CD14-positive monocyte (primary cell): ENCODE measurements at regions not wholly inside any gene's neighbourhood (a gene's known extent, or its start where the extent isn't known, plus 50 kb on each side); places are given as distances from the start of the nearest gene placed in this dataset.

Source experiments
- DNase-seq, 3 donors: peaks; one replicate each; pipeline ENCODE4 v3.0.0-alpha.2; 2011 to 2022
- H2AFZ ChIP-seq: 2 replicates; pipeline ENCODE4 v1.6.0; 2012; ENCODE audit warnings: mild to moderate bottlenecking, low read depth, low read length, inconsistent platforms; ENCODE audit not compliant: insufficient read depth, poor library complexity, severe bottlenecking
- H3K27ac ChIP-seq, 2 donors: 1 replicate in 1 of 2; 2 replicates in 1 of 2; pipeline ENCODE4 v1.5.1; 2012 to 2013; ENCODE audit warnings: low read length in 2 of 2, control low read depth in 1 of 2, inconsistent platforms in 1 of 2, low read depth in 1 of 2, mild to moderate bottlenecking in 1 of 2
- H3K27me3 ChIP-seq, 2 donors: one replicate each; pipeline versions ENCODE4 v1.6.0 to v1.6.1; 2011 to 2013; ENCODE audit warnings: low read length in 2 of 2; ENCODE audit not compliant: control insufficient read depth in 2 of 2, insufficient read depth in 2 of 2
- H3K36me3 ChIP-seq, 2 donors: replicated peaks in 1 of 2; 1 replicate in 1 of 2; 2 replicates in 1 of 2; pipeline versions ENCODE4 v1.5.1 to v1.6.1; 2012 to 2013; ENCODE audit warnings: low read length in 2 of 2, control low read depth in 1 of 2, inconsistent platforms in 1 of 2, mild to moderate bottlenecking in 1 of 2; ENCODE audit not compliant: insufficient read depth in 2 of 2, control insufficient read depth in 1 of 2
- H3K4me1 ChIP-seq, 2 donors: 1 replicate in 1 of 2; 2 replicates in 1 of 2; pipeline versions ENCODE4 v1.5.1 to v1.6.1; 2012 to 2013; ENCODE audit warnings: low read length in 2 of 2, control low read depth in 1 of 2, inconsistent platforms in 1 of 2, mild to moderate bottlenecking in 1 of 2, moderate library complexity in 1 of 2; ENCODE audit not compliant: insufficient read depth in 2 of 2, control insufficient read depth in 1 of 2
- H3K4me2 ChIP-seq: replicated peaks from 2 replicates; pipeline ENCODE3; 2012; ENCODE audit warnings: low read length, moderate library complexity, mild to moderate bottlenecking; ENCODE audit not compliant: poor library complexity, severe bottlenecking; ENCODE audit errors: extremely low read depth
- H3K4me3 ChIP-seq, 3 experiments: fragments of 200-600 bp in 1 of 3; sonication (generic) in 1 of 3; replicated peaks in 1 of 3; 1 replicate in 2 of 3; 2 replicates in 1 of 3; pipeline ENCODE4 v1.5.1; 2011 to 2013; ENCODE audit warnings: low read length in 3 of 3, mild to moderate bottlenecking in 3 of 3, control low read depth in 2 of 3, low read depth in 2 of 3, inconsistent platforms in 1 of 3, moderate library complexity in 1 of 3
- H3K79me2 ChIP-seq: 2 replicates; pipeline ENCODE4 v1.6.0; 2012; ENCODE audit warnings: mild to moderate bottlenecking, control low read depth, inconsistent platforms, low read length, moderate library complexity; ENCODE audit not compliant: insufficient read depth
- H3K9ac ChIP-seq: 2 replicates; pipeline ENCODE4 v1.6.0; 2017; ENCODE audit warnings: low read length, mild to moderate bottlenecking; ENCODE audit not compliant: insufficient read depth, poor library complexity, severe bottlenecking
- H3K9me3 ChIP-seq, 2 donors: replicated peaks in 1 of 2; 1 replicate in 1 of 2; 2 replicates in 1 of 2; pipeline versions ENCODE4 v1.5.1 to v1.6.1; 2012 to 2013; ENCODE audit warnings: low read length in 2 of 2, control low read depth in 1 of 2; ENCODE audit not compliant: control insufficient read depth in 1 of 2, insufficient read depth in 1 of 2
- H4K20me1 ChIP-seq: 2 replicates; pipeline ENCODE4 v1.6.0; 2012; ENCODE audit warnings: mild to moderate bottlenecking, low read length, control low read depth, moderate library complexity; ENCODE audit not compliant: insufficient read depth
- H3K27ac Mint-ChIP-seq, 7 donors: one replicate each; pipeline ENCODE4 v1.8.0; 2020; ENCODE audit warnings: mild to moderate bottlenecking in 7 of 7, mixed read lengths in 7 of 7, moderate library complexity in 6 of 7, inconsistent platforms in 2 of 7
- H3K27me3 Mint-ChIP-seq, 3 donors: one replicate each; pipeline ENCODE4 v1.8.0; 2021 to 2022; ENCODE audit warnings: low read depth in 3 of 3, mild to moderate bottlenecking in 3 of 3, mixed read lengths in 3 of 3, moderate library complexity in 3 of 3, inconsistent platforms in 1 of 3
- H3K36me3 Mint-ChIP-seq, 2 donors: one replicate each; pipeline ENCODE4 v1.8.0; 2020; ENCODE audit warnings: mixed read lengths in 2 of 2, inconsistent platforms in 1 of 2, mild to moderate bottlenecking in 1 of 2
- H3K4me1 Mint-ChIP-seq: one replicate; pipeline ENCODE4 v1.8.0; 2020; ENCODE audit warnings: mild to moderate bottlenecking, mixed read lengths
- H3K4me3 Mint-ChIP-seq, 2 donors: one replicate each; pipeline ENCODE4 v1.8.0; 2020; ENCODE audit warnings: mild to moderate bottlenecking in 2 of 2, mixed read lengths in 2 of 2, moderate library complexity in 1 of 2
- H3K9me3 Mint-ChIP-seq, 7 donors: one replicate each; pipeline ENCODE4 v1.8.0; 2020 to 2022; ENCODE audit warnings: mixed read lengths in 7 of 7, mild to moderate bottlenecking in 6 of 7, moderate library complexity in 6 of 7, inconsistent platforms in 2 of 7
- CTCF ChIP-seq: fragments of 200-600 bp; IDR thresholded peaks from one replicate; pipeline ENCODE4 v1.8.0; 2022; ENCODE audit warnings: antibody characterized with exemption, mild to moderate bottlenecking
- WGBS: methylation state at CpG from one replicate; pipeline ENCODE4 v1.1.5; 2013; ENCODE audit warnings: missing lambda C conversion rate; ENCODE audit not compliant: insufficient coverage; 5-methylcytosine and 5-hydroxymethylcytosine counted together
- intact Hi-C, 2 donors: fragments of 100-400 bp; cut with micrococcal nuclease; formaldehyde crosslinking; loops; one replicate each; pipeline versions ENCODE4 v1.15.0 to v1.15.1; 2023

GRCh38 chr19:28142258-28142657 is 1070.7 kb downstream of the UQCRFS1 start:
- Histone ChIP-seq H3K9me3 (peaks cover 32 to 51% of the 10 kb centered on the region in 2 donors), H3K27me3 (no peaks in the 10 kb centered on the region), H3K4me2 (no peak overlapping the region), H3K4me3 (no peak overlapping the region), H3K9ac (no peak overlapping the region), H3K79me2 (no peaks in the 10 kb centered on the region), H3K4me1 (no peaks in the 10 kb centered on the region), H3K36me3 (no peaks in the 10 kb centered on the region), H2AFZ (no peak overlapping the region), H3K27ac (no peak overlapping the region), H4K20me1 (no peaks in the 10 kb centered on the region)
- DNase-seq: no peak
- no peak for TF ChIP-seq CTCF
- H3K9me3 Mint-ChIP-seq: peaks cover 13 to 45% (median 27%) of the 10 kb centered on the region in 7 donors
- 85% methylated on average over 1 of the region's 1 CpG for WGBS
- intact Hi-C loops: no loop called here
- no peak overlapping the region for H3K27ac Mint-ChIP-seq
- H3K4me1 Mint-ChIP-seq: no peaks in the 10 kb centered on the region
- peaks cover 0 to 1% (median under 1%) of the 10 kb centered on the region in 3 donors for H3K27me3 Mint-ChIP-seq
- no peaks in the 10 kb centered on the region for H3K36me3 Mint-ChIP-seq
- H3K4me3 Mint-ChIP-seq: no peak overlapping the region

- Histone ChIP-seq H3K4me3 (no peak overlapping the region), H3K9ac (no peak overlapping the region), H4K20me1 (no peaks in the 10 kb centered on the region), H2AFZ (no peak overlapping the region), H3K36me3 (no peaks in the 10 kb centered on the region), H3K4me2 (no peak overlapping the region), H3K27ac (no peak overlapping the region), H3K27me3 (no peaks in the 10 kb centered on the region), H3K4me1 (no peaks in the 10 kb centered on the region), H3K79me2 (no peaks in the 10 kb centered on the region), H3K9me3 (peaks cover 41 to 47% of the 10 kb centered on the region in 2 donors)
- no peak overlapping the region for H3K27ac Mint-ChIP-seq
- H3K36me3 Mint-ChIP-seq: no peaks in the 10 kb centered on the region
- peaks cover 16 to 45% (median 30%) of the 10 kb centered on the region in 7 donors for H3K9me3 Mint-ChIP-seq
- no peak overlapping the region for H3K4me3 Mint-ChIP-seq
- no peak for TF ChIP-seq CTCF
- intact Hi-C loops: no loop called here
- WGBS: no CpG with 5 or more reads among the region's 4 CpGs
- H3K4me1 Mint-ChIP-seq: no peaks in the 10 kb centered on the region
- H3K27me3 Mint-ChIP-seq: peaks cover 0 to 1% (median 0%) of the 10 kb centered on the region in 3 donors
- DNase-seq: no peak
These were observed 1072.8 kb downstream of the UQCRFS1 start for GRCh38 chr19:28140201-28140600.
